OCI-LY7 (cell line): ENCODE measurements at regions not wholly inside any gene's neighbourhood (a gene's known extent, or its start where the extent isn't known, plus 50 kb on each side); places are given as distances from the start of the nearest gene placed in this dataset.

Source experiments
- BruUV-seq: library from RNA; stranded (reverse); fragments of 400-500 nt; replicated peaks from 2 replicates; lab custom pipeline; 2021; lab: Mats Ljungman, UMichigan
- CTCF ChIA-PET: fragments of 300-600 bp; sonication (Branson Sonifier 250); formaldehyde crosslinking; loops from one replicate; lab custom pipeline; 2022; ENCODE audit warnings: antibody characterized with exemption; ENCODE audit not compliant: unreplicated experiment; lab: Charles Lee
- POLR2A ChIA-PET: fragments of 300-600 bp; sonication (Branson Sonifier 250); formaldehyde crosslinking; loops from one replicate; lab custom pipeline; 2022; ENCODE audit warnings: antibody characterized with exemption; lab: Charles Lee
- DNase-seq: peaks from one replicate; pipeline ENCODE4 v3.0.0-alpha.2; 2015; ENCODE audit warnings: low spot score
- H2AFZ ChIP-seq: fragments of 200-600 bp; sonication (generic), shearing (Covaris generic); 2 replicates; pipeline ENCODE4 v1.6.1; 2014; ENCODE audit warnings: mild to moderate bottlenecking, antibody characterized with exemption, low read length, moderate library complexity
- H3K27ac ChIP-seq: fragments of 200-600 bp; sonication (generic); 2 replicates; pipeline ENCODE4 v1.5.1; 2014; ENCODE audit warnings: mixed run types, low read depth, mild to moderate bottlenecking, moderate library complexity, low read length, inconsistent platforms; ENCODE audit not compliant: poor library complexity, severe bottlenecking
- H3K36me3 ChIP-seq: fragments of 200-600 bp; sonication (generic); 2 replicates; pipeline ENCODE4 v1.6.1; 2014; ENCODE audit warnings: mild to moderate bottlenecking, antibody characterized with exemption, low read length, moderate library complexity, mixed read lengths; ENCODE audit not compliant: insufficient read depth
- H3K4me1 ChIP-seq: fragments of 200-600 bp; sonication (generic); 2 replicates; pipeline ENCODE4 v1.5.1; 2014; ENCODE audit warnings: mild to moderate bottlenecking, low read length; ENCODE audit not compliant: insufficient read depth, poor library complexity, severe bottlenecking
- H3K4me2 ChIP-seq: fragments of 200-600 bp; sonication (generic); 2 replicates; pipeline ENCODE4 v1.6.1; 2014; ENCODE audit warnings: mild to moderate bottlenecking, low read length
- H3K4me3 ChIP-seq: fragments of 200-600 bp; sonication (generic); 2 replicates; pipeline ENCODE4 v1.5.1; 2014; ENCODE audit warnings: mild to moderate bottlenecking, low read depth, low read length; ENCODE audit not compliant: poor library complexity, severe bottlenecking
- H3K79me2 ChIP-seq: fragments of 200-600 bp; sonication (generic); 2 replicates; pipeline ENCODE4 v1.6.1; 2016; ENCODE audit warnings: low read depth, mild to moderate bottlenecking, low read length, moderate library complexity, mixed read lengths; ENCODE audit not compliant: insufficient read depth
- H3K9me2 ChIP-seq: fragments of 200-600 bp; sonication (generic); 2 replicates; pipeline ENCODE4 v1.6.1; 2016; ENCODE audit warnings: mild to moderate bottlenecking, low read length, mixed read lengths; ENCODE audit not compliant: insufficient read depth
- H3K9me3 ChIP-seq: fragments of 200-600 bp; sonication (generic); 2 replicates; pipeline ENCODE4 v1.6.1; 2014; ENCODE audit warnings: mild to moderate bottlenecking, mixed run types, low read length, mixed read lengths
- H4K20me1 ChIP-seq: fragments of 200-600 bp; sonication (generic); 2 replicates; pipeline ENCODE4 v1.6.1; 2014; ENCODE audit warnings: mild to moderate bottlenecking, antibody characterized with exemption, low read length, moderate library complexity, mixed read lengths; ENCODE audit not compliant: insufficient read depth
- EZH2phosphoT487 ChIP-seq: fragments of 200-600 bp; sonication (generic); IDR thresholded peaks from 2 replicates; pipeline ENCODE4 v1.6.1; 2018; ENCODE audit warnings: low read depth, borderline replicate concordance, mild to moderate bottlenecking, mixed run types, antibody characterized with exemption, low read length, moderate library complexity, mixed read lengths
- intact Hi-C: fragments of 100-400 bp; cut with micrococcal nuclease; formaldehyde crosslinking; loops from one replicate; pipeline ENCODE4 v1.10.0; 2022; ENCODE audit not compliant: unreplicated experiment
- TF ChIP-seq, protein P1 (sequence below): fragments of 200-600 bp; sonication (generic); conservative IDR thresholded peaks from 2 replicates; pipeline ENCODE4 v1.5.1; 2014; ENCODE audit warnings: mild to moderate bottlenecking, antibody characterized with exemption, low read length, moderate library complexity, mixed read lengths

DNA sequence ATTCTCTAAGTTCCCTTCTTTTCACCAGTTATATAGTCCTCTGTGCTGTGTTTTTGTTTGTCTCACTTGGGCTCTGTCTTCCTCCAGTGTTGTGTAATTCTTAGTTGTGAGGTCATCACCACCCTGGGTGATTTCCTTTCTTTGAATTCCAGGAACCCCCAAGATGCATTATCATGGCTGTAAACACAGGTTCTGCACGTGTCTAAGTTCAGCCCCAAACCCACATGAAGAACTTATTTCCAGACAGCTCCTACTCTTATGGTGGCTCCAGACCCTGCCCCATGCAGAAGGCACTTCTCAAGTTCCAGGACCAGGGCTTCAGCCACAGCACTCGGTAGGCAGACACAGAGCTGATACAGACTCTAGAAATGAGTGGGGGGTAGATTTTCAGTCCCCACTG lies 560.5 kb downstream of the BCL11B start:
- H3K4me1 ChIP-seq: peaks cover 17% of the 10 kb centered on the region
- H3K27ac ChIP-seq: no peak overlapping the region
- CTCF ChIA-PET: no interaction called here
- no peaks in the 10 kb centered on the region for H4K20me1 ChIP-seq
- intact Hi-C loops: no loop called here
- H3K4me3 ChIP-seq: no peak overlapping the region
- no peaks in the 10 kb centered on the region for H3K79me2 ChIP-seq
- TF ChIP-seq, protein P1, sequence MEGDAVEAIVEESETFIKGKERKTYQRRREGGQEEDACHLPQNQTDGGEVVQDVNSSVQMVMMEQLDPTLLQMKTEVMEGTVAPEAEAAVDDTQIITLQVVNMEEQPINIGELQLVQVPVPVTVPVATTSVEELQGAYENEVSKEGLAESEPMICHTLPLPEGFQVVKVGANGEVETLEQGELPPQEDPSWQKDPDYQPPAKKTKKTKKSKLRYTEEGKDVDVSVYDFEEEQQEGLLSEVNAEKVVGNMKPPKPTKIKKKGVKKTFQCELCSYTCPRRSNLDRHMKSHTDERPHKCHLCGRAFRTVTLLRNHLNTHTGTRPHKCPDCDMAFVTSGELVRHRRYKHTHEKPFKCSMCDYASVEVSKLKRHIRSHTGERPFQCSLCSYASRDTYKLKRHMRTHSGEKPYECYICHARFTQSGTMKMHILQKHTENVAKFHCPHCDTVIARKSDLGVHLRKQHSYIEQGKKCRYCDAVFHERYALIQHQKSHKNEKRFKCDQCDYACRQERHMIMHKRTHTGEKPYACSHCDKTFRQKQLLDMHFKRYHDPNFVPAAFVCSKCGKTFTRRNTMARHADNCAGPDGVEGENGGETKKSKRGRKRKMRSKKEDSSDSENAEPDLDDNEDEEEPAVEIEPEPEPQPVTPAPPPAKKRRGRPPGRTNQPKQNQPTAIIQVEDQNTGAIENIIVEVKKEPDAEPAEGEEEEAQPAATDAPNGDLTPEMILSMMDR: no peak
- no peak for TF ChIP-seq EZH2phosphoT487
- POLR2A ChIA-PET: no interaction called here
- H3K36me3 ChIP-seq: no peaks in the 10 kb centered on the region
- no peaks in the 10 kb centered on the region for H3K9me3 ChIP-seq
- no peak for DNase-seq
- no peak overlapping the region for H3K4me2 ChIP-seq
- BruUV-seq: no TSS peak
- H3K9me2 ChIP-seq: no peaks in the 10 kb centered on the region
- no peak overlapping the region for H2AFZ ChIP-seq

DNA sequence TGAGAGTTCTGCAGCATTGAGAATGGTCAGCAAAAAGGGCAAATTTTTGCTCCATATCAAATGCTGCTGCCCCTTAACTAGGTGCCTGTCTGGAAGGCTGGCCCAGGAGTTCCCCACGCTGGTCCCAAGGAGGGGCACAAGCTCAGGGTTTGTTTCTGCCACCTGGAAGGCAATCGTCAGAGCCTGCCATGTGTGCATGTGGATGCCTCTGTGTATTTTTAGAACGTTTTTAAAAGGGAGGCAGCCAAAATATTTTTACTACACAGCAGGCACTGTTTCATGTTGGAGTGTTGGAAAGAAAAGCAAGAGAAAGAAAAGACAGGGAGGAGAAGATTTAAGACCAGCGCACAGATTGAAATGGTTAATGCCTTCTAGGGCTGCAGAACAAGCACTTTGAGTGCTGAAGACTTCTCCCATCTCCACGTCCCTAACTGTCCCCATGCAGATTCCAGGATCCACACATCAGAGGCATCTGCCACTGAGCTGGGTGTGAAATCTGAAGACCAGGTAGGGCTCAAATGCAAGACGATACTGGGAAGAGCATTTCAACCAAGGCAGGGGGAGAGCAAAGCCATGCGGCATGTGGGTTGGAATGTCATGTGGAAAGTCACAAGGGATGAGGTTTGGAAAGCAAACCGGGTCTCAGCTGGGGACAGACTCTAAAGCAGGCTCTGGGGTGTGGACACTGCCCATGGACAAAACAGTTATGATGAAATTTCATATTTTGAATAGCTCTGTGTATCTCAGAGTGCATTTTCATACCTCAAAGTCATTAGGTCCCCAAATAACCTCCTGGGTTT lies 557.2 kb downstream of the BCL11B start:
- no peak overlapping the region for H3K27ac ChIP-seq
- no peaks in the 10 kb centered on the region for H3K9me3 ChIP-seq
- BruUV-seq: no TSS peak
- no peak overlapping the region for H3K4me2 ChIP-seq
- intact Hi-C loops: no loop called here
- no peak overlapping the region for H3K4me3 ChIP-seq
- no peak overlapping the region for H2AFZ ChIP-seq
- no peaks in the 10 kb centered on the region for H3K79me2 ChIP-seq
- no peaks in the 10 kb centered on the region for H3K36me3 ChIP-seq
- ChIA-PET POLR2A (interaction anchor here (1.6 kb wide), 1 partner anchor 12 kb away, joined by 4 read pairs; no protein-coding TSS in a partner anchor), CTCF (no interaction called here)
- no peaks in the 10 kb centered on the region for H4K20me1 ChIP-seq
- TF ChIP-seq, protein P1: no peak
- no peak for TF ChIP-seq EZH2phosphoT487
- no peaks in the 10 kb centered on the region for H3K9me2 ChIP-seq
- no peak for DNase-seq
- peaks cover 26% of the 10 kb centered on the region for H3K4me1 ChIP-seq

DNA sequence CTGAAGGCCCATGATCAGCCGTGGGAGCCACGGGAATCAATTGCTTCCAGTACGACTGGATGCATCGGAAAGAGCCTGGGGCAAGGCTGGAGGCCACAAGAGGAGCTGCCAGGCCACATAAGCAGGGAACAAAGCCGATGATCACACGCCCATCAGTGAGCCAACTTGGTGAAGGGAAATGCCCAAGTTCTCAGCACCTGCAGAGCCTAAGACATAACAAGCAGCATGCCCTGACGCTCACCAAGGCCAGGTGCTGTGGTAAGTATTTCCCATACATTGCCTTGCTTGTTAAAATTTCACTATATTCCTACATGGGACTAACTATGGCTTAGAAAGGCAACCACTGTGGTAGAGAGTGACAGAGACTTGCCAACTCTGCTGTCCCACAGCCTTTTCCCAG lies 555.9 kb downstream of the BCL11B start:
- no peaks in the 10 kb centered on the region for H3K79me2 ChIP-seq
- CTCF ChIA-PET: no interaction called here
- H3K36me3 ChIP-seq: no peaks in the 10 kb centered on the region
- no peaks in the 10 kb centered on the region for H4K20me1 ChIP-seq
- H3K9me3 ChIP-seq: no peaks in the 10 kb centered on the region
- peak; percentile 32 for DNase-seq
- POLR2A ChIA-PET: interaction anchor here (1.6 kb wide), 2 partner anchors 10 to 14 kb away, joined by 4 read pairs; no protein-coding TSS in a partner anchor
- no peak overlapping the region for H3K27ac ChIP-seq
- intact Hi-C loops: no loop called here
- no peaks in the 10 kb centered on the region for H3K9me2 ChIP-seq
- no peak overlapping the region for H3K4me3 ChIP-seq
- H3K4me1 ChIP-seq: peaks cover 37% of the 10 kb centered on the region
- BruUV-seq: no TSS peak
- TF ChIP-seq EZH2phosphoT487: no peak
- TF ChIP-seq, protein P1: no peak
- no peak overlapping the region for H2AFZ ChIP-seq
- H3K4me2 ChIP-seq: no peak overlapping the region
